Mesothelial cell of epicardium (in vitro differentiated cells): ENCODE measurements at regions not wholly inside any gene's neighbourhood (a gene's known extent, or its start where the extent isn't known, plus 50 kb on each side); places are given as distances from the start of the nearest gene placed in this dataset.

Experiments
- DNase-seq, 2 experiments: peaks; one replicate each; pipeline ENCODE4 v3.0.0; 2021; ENCODE audit warnings: low spot score in 2 of 2; ENCODE audit not compliant: unreplicated experiment in 2 of 2
- H3K27ac Mint-ChIP-seq: 2 replicates; pipeline ENCODE4 v1.8.0; 2021; ENCODE audit warnings: mixed read lengths
- H3K27me3 Mint-ChIP-seq: 2 replicates; pipeline ENCODE4 v1.8.0; 2021; ENCODE audit warnings: low read depth, mixed read lengths
- H3K36me3 Mint-ChIP-seq: 2 replicates; pipeline ENCODE4 v1.8.0; 2021; ENCODE audit warnings: mixed read lengths
- H3K4me1 Mint-ChIP-seq: 2 replicates; pipeline ENCODE4 v1.8.0; 2021; ENCODE audit warnings: mixed read lengths
- H3K4me3 Mint-ChIP-seq: 2 replicates; pipeline ENCODE4 v1.8.0; 2021; ENCODE audit warnings: mild to moderate bottlenecking, moderate library complexity, mixed read lengths
- H3K9me3 Mint-ChIP-seq: 2 replicates; pipeline ENCODE4 v1.8.0; 2021; ENCODE audit warnings: mixed read lengths
- TF ChIP-seq, protein P1 (sequence below): fragments of 200-600 bp; sonication (generic); IDR thresholded peaks from one replicate; pipeline ENCODE4 v1.5.0; 2021; ENCODE audit warnings: antibody characterized with exemption; ENCODE audit not compliant: unreplicated experiment

DNA sequence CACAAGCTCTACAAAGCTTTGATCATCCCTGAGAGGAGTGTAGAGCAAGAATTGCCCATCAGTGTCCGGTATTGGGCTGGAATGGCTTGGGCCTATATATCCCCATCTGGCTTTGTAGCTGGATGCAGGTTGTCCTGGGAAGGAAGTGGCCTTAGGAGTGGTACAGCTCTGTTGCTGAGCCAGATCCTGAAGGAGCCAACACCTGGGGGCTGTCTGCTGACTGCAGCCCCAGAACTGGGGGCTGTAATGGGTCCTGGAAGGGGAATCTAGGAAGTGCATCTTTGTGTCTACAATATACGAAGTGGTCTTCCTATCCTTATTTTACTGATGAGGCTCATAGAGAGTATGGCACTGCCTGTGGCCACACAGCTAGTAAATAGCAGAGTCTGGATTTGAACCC is 145.9 kb downstream of the CDC5L start:
- no peak overlapping the region for H3K4me3 Mint-ChIP-seq
- TF ChIP-seq, protein P1, sequence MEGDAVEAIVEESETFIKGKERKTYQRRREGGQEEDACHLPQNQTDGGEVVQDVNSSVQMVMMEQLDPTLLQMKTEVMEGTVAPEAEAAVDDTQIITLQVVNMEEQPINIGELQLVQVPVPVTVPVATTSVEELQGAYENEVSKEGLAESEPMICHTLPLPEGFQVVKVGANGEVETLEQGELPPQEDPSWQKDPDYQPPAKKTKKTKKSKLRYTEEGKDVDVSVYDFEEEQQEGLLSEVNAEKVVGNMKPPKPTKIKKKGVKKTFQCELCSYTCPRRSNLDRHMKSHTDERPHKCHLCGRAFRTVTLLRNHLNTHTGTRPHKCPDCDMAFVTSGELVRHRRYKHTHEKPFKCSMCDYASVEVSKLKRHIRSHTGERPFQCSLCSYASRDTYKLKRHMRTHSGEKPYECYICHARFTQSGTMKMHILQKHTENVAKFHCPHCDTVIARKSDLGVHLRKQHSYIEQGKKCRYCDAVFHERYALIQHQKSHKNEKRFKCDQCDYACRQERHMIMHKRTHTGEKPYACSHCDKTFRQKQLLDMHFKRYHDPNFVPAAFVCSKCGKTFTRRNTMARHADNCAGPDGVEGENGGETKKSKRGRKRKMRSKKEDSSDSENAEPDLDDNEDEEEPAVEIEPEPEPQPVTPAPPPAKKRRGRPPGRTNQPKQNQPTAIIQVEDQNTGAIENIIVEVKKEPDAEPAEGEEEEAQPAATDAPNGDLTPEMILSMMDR, result no peak

DNA sequence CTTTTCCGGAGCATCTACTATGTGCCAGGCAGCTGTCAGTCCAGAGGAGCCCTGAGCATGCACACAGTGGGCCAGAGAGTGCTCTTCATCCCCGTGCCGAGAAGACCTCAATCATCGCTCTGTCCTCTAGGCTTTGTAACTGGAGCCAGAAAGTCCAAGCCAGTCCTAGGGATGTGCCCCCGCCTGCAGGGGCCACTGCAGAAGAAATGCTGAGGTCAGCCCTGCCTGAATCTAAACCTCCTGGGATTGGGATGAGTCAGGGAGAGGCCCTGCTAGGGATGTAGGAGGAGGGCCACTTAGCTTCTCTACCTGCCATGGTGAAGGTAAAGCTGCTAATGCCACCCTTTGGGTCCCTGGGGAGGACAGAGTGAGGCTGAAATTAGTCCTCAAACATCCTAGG is 146.8 kb downstream of the CDC5L start:
- Mint-ChIP-seq H3K9me3 (no peaks in the 10 kb centered on the region), H3K27ac (no peak overlapping the region), H3K4me3 (no peak overlapping the region), H3K36me3 (no peaks in the 10 kb centered on the region), H3K4me1 (peaks cover 8% of the 10 kb centered on the region), H3K27me3 (peaks cover 4% of the 10 kb centered on the region)
- DNase-seq, result no peak
- TF ChIP-seq, protein P1, result no peak

More for the DNA sequence above, 145.9 kb downstream of the CDC5L start:
- H3K27me3 Mint-ChIP-seq, result peaks cover 7% of the 10 kb centered on the region
- no peaks in the 10 kb centered on the region for H3K36me3 Mint-ChIP-seq
- no peak for DNase-seq
- H3K4me1 Mint-ChIP-seq, result peaks cover 9% of the 10 kb centered on the region
- H3K9me3 Mint-ChIP-seq, result no peaks in the 10 kb centered on the region
- no peak overlapping the region for H3K27ac Mint-ChIP-seq

DNA sequence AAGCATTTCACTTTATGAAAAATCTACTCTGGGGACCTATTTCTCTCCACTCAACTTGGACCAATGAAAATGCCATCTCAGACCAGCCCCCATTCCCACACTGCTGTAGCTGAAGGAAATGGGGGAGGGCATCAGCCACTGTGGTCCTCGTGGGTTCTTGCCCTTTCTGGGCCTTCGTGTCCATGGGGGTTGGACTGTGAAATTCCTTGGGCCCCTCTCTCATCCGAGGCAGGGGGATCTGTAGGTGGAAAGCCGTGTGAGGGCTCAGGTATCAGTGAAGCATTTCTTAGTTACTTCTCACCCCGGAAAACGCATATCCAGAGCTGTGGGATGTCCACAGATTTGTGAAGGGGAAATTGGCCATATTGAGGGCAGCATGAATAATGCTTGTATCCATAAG is 147.9 kb downstream of the CDC5L start:
- TF ChIP-seq, protein P1, result no peak
- Mint-ChIP-seq H3K27me3 (peaks cover 2% of the 10 kb centered on the region), H3K36me3 (no peaks in the 10 kb centered on the region), H3K27ac (no peak overlapping the region), H3K9me3 (no peaks in the 10 kb centered on the region), H3K4me3 (no peak overlapping the region), H3K4me1 (peaks cover 8% of the 10 kb centered on the region)
- no peak for DNase-seq

DNA sequence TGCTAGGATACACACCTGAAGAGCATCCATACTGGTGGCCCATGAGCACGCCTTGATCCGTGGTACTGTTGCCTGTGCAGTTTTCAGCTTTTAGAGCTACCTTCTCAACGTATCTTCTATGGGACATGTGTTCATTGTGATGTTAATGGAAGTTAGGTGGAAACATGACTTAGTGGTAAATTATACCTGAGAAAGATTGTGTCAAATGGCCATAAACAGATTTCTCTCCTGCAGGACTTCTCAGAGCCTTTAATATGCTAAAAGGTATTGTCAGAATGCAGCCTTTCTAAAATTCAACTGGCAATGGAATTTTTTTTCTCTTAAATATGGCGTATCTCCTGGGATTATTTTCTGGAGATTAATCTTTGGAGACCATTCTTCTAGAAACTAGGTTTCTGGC is 148.5 kb downstream of the CDC5L start:
- Mint-ChIP-seq H3K9me3 (no peaks in the 10 kb centered on the region), H3K4me3 (no peak overlapping the region), H3K27ac (no peak overlapping the region), H3K4me1 (peaks cover 8% of the 10 kb centered on the region), H3K27me3 (peaks cover 2% of the 10 kb centered on the region), H3K36me3 (no peaks in the 10 kb centered on the region)
- no peak for DNase-seq
- TF ChIP-seq, protein P1, result no peak

DNA sequence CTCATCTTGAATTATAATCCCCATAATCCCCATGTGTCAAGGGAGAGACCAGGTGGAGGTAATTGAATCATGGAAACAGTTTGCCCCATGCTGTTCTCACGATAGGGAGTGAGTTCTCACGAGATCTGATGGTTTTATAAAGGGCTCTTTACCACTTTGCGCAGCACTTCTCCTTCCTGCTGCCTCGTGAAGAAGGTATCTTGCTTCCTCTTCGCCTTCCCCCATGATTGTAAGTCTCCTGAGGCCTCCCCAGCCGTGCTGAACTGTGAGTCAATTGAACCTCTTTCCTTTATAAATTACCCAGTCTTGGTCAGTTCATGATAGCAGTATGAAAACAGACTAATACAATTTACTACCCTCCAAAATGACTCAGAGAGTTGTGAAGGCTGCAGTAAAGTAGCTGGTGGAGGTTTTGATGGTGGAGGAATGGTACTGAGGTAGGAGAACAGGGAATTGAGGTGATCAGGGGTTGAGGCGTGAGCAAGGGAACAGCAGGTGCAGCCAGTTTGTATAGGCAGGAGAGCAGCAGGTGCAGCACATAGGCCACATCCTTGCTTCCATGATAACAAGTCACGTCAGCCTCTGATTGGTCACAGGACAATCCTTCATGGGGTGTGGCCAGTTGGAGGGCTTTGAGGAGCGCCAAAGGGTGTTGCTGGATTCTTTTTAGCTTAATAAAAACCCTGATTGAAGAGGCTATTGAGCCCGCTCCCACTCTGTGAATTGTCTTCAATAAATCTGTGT is 150.0 kb downstream of the CDC5L start:
- TF ChIP-seq, protein P1, result no peak
- peaks cover 3% of the 10 kb centered on the region for H3K27me3 Mint-ChIP-seq
- no peaks in the 10 kb centered on the region for H3K9me3 Mint-ChIP-seq
- no peaks in the 10 kb centered on the region for H3K36me3 Mint-ChIP-seq
- H3K4me1 Mint-ChIP-seq, result peaks cover 8% of the 10 kb centered on the region
- H3K27ac Mint-ChIP-seq, result no peak overlapping the region
- H3K4me3 Mint-ChIP-seq, result no peak overlapping the region
- no peak for DNase-seq
